HT-29 (cell line): ENCODE measurements at regions not wholly inside any gene's neighbourhood (a gene's known extent, or its start where the extent isn't known, plus 50 kb on each side); places are given as distances from the start of the nearest gene placed in this dataset.
"Not testable (repeated sequence)": the region's sequence is repeated elsewhere in the genome, so short reads cannot be mapped to it uniquely, and the experiment has no call there.

Experiments used
- DNase-seq: peaks from one replicate; pipeline ENCODE4 v3.0.0-alpha.2; 2015; ENCODE audit warnings: low spot score

DNA sequence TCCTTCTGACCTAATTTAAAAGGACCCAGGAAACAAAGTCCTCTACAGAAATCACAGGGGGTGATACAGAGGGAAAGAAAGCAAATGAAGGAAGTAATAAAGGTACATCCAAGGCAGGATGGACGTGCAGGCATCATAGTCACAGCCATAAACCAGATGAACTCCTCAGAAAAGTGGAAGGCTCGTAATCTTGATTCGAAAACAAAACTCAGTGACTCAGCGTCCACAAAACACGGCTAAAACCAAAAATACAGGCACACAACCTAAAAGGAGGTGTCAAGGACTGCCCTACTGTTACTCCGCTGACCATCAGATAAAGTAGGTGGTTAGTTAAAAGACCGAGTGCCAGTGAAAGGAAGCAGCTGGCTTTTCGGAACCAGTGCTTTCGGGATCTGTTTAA is 81.5 kb downstream of the TRIM69 start:
- not testable (repeated sequence) for DNase-seq

- DNase-seq: not testable (repeated sequence)
Observed at GRCh38 chr15:44819331-44819987, 83.1 kb downstream of the TRIM69 start.

GRCh38 chr15:44820535-44820934 is 84.2 kb downstream of the TRIM69 start:
- not testable (repeated sequence) for DNase-seq

- not testable (repeated sequence) for DNase-seq
Observed at GRCh38 chr15:44820967-44821366, 84.6 kb downstream of the TRIM69 start.

DNA sequence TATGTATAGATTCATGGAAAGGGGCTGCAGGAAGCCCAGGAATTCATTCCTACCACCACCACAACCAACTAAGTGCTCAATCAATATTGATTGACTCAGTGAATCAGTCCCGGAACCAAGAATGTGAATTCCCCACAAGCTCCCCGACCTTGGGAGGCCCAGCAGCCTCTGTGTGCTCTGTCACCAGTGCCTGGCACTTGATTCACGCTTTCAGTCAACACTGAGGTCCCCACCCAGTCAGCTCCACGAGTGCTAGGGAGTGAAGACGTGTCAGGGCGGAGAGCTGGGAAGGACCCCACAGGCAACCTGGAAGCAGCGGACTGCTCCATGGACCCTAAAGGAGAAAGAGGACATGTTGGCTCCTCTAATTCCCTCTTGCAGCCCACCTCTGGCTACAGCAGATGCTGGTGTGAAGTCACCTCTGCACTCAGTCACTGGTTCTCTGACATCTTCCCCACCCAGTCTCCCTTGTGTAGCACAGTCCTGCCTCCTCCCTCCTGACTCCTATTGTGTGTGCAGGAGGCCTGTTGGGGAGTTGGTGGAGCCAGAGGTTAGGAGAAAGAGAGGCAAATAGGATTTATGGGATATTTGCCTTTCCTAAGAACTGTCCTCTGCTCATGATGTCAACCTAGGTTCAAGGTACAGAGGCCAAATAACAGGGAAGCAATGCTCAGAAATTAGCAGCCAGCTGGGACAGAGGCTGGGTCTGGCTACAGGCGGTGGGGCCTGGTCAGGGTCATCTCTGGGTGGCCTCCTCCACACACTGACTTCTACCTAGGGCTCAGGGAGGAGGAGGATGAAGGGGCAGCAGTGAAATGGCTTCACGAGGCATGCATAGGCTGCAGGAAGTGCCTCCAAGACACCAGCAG is 88.2 kb downstream of the TRIM69 start:
- DNase-seq: not testable (repeated sequence)

GRCh38 chr15:44826583-44826982 is 90.3 kb downstream of the TRIM69 start:
- DNase-seq: not testable (repeated sequence)

- not testable (repeated sequence) for DNase-seq
Observed at GRCh38 chr15:44828229-44828914, 92.0 kb downstream of the TRIM69 start.

DNA sequence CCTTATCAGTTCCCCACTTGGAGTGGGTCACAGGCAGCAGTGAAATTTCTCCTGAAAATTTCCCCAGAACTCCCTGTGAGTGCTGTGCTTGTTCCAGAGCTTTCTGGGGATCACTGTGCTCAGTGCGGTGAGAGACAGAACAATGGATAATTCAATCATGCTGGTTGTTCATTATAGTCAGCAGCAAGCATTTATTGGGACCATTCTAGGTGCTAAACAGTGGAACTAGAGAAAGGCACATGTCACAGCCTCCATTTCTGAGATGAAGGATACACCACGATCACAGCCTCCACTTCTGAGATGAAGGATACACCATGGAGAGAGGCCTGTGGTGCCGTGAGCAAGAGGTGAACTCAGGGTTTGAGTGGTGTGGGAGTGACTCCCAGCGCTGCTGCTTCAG is 92.8 kb downstream of the TRIM69 start:
- DNase-seq: not testable (repeated sequence)

- DNase-seq: peak; percentile 85
Observed at GRCh38 chr15:44830692-44831408, 94.5 kb downstream of the TRIM69 start.

DNA sequence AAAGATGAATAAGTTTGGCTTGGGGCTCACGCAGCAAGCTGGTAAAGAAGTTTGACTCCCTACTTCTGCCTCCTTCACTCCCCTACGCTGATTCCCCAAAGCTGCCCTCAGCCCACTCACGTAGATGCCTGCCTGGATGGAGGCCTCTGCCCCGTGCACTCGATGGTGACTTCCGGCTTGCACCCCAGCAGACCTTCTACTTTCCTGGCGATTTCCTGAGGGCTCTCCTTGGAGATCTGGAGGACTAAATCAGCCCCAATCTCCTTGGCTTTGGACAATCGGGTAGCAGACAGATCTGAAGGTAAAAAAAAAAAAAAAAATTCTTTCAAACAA is 95.0 kb downstream of the TRIM69 start:
- DNase-seq: not testable (repeated sequence)

DNA sequence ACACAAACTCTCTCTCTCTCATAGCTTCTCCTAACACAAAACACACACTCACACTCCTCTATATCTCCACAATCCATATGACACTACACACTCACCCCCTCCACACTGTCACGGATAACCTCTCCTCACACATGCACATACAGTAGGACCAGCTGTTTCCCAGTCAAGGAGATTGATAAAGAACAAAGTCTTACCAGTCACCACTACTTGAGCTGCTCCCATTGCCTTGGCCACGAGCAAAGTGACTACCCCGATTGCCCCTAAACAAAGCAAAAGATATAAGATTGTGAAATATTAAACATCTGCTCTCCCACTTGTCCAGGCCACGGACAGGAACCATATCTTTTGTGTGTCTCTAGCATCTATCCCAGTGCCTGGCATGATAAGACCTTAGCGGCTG is 95.8 kb downstream of the TRIM69 start:
- not testable (repeated sequence) for DNase-seq

- DNase-seq: not testable (repeated sequence)
Observed at GRCh38 chr15:44833081-44833480, 96.8 kb downstream of the TRIM69 start.

- not testable (repeated sequence) for DNase-seq
Observed at GRCh38 chr15:44833761-44834160, 97.4 kb downstream of the TRIM69 start.

DNA sequence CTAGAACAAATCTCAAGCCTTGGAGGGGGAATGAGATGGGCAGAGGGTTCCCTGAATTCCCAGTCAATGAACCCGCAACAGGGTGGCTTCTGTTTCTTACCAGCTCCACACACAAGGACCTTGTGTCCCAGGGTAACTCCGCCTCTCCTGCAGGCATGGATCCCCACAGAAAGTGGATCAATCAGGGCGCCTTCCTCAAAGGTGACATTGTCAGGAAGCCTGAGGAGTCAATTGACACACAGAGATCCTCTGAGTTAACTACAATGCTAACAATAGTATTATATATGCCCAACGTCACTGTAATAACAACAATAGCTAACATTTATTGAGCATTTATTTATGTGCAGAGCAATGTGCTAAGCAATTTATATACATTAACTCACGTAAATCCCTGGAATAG is 98.8 kb downstream of the TRIM69 start:
- DNase-seq: not testable (repeated sequence)

DNA sequence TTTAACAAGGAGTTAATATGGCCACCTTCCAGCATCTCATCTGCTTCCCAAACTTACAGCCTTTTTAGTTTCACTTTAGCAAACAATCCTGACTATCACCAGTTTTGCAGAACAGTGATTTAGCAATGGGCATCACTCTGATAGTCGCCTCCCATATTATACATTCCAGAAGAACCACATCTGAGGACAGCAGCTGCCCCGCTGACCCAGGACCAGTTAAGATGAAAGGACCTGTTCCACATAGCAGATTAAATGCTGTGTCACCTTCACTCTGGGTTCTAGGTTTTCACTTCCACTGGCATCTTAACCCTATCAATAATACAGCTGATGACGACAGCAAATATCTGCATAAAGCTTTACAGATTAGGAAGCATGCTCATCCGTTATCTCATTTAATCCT is 99.8 kb downstream of the TRIM69 start:
- peak; percentile 76 for DNase-seq

DNA sequence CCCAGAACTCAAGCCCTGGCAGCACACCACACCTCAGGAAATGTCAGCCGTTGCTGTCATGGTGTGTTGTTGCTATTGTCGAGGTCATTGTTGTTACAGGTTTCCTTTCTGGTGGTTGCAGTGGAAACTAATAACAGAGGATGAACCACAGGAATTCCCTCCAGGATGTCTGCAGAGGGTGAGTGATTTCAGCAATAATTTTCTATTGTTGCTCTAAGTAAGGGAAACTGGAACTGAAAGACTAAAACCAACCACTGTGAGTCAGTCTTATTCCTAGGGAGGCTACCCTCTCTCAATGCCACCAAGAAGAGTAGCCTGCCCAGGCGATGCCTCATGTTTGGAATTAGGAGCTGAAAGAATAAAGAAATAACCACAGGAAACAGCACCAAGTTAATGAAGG is 102.6 kb downstream of the TRIM69 start:
- DNase-seq: not testable (repeated sequence)

DNA sequence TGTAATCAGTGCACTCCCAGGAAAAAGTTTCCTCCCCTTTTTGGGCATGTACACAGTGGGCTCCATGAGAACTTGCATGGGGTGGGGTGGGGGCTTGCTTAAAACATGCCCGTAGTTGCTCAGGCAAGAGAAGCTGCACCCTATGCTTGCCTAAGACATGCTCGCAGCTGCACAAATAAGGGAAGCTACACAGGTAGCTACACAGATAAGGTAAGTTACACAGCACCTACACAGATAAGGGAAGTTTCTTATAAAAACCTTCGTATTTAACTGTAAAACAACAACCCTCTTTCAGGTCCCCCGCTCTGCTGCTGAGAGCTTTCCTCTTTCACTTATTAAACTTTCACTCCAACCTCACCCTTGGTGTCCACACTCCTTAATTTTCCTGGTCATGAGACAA is 105.4 kb downstream of the TRIM69 start:
- DNase-seq: not testable (repeated sequence)

GRCh38 chr15:44842883-44843282 is 106.6 kb downstream of the TRIM69 start:
- not testable (repeated sequence) for DNase-seq

DNA sequence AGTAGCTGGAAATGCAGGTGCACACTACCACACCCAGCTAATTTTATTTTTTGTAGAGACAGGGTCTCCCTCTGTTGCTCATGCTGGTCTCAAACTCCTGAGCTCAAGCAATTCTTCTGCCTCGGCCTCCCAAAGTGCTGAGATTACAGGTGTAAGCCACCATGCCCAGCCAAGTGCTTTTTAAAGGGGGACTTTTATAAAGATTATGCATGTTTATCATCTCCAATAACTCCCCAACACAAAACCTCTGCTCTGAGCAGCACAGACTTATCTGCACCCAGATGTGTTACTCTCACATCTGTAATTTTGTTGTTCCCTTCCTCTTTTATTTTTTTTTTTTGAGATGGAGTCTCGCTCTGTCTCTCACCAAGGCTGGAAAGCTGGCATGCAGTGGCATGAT is 108.6 kb downstream of the TRIM69 start:
- DNase-seq: not testable (repeated sequence)

- not testable (repeated sequence) for DNase-seq
Observed at GRCh38 chr15:44846156-44846555, 109.8 kb downstream of the TRIM69 start.

GRCh38 chr15:44847555-44847954 is 108.9 kb upstream of the TERB2 start:
- not testable (repeated sequence) for DNase-seq

GRCh38 chr15:44848859-44849258 is 107.6 kb upstream of the TERB2 start:
- DNase-seq: peak; percentile 50
